Breast epithelium (tissue), 3 donors: ENCODE measurements at regions not wholly inside any gene's neighbourhood (a gene's known extent, or its start where the extent isn't known, plus 50 kb on each side); places are given as distances from the start of the nearest gene placed in this dataset.

Experiments used
- CTCF ChIP-seq, 3 donors: fragments of 450-650 bp; IDR thresholded peaks; one replicate each; pipeline ENCODE4 v1.5.1; 2016 to 2017; ENCODE audit warnings: antibody characterized with exemption in 3 of 3, mild to moderate bottlenecking in 3 of 3, moderate library complexity in 3 of 3
- POLR2A ChIP-seq: fragments of 450-650 bp; IDR thresholded peaks from one replicate; pipeline ENCODE4 v1.6.1; 2016; ENCODE audit warnings: antibody characterized with exemption, mild to moderate bottlenecking, moderate library complexity
- POLR2AphosphoS5 ChIP-seq, 3 donors: sonication (generic); formaldehyde crosslinking; IDR thresholded peaks; one replicate each; pipeline ENCODE4 v1.6.1; 2017; ENCODE audit warnings: antibody characterized with exemption in 3 of 3

DNA sequence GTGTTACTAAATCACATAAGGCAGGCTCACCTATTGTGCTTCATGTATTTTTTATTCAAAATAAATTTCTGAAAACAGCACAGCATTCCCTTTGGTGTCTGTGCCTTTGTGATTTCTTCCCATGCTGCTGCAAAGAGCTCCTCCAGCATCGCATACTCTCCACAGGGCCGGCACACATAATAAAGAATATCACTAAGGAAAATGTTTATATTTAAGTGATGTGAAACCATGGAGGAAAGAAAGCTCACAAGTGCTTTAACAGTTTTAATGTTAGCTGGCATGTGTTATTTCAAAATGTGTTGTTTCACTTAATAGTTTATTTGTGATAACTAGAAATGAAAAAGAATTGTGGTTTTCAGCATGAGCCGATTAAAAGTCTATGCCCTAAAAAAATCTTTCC lies 241.3 kb upstream of the ANO3 start:
- no peak for TF ChIP-seq POLR2AphosphoS5 (IDR thresholded peaks at IDR 0.05)
- no peak for TF ChIP-seq POLR2A
- no peak for TF ChIP-seq CTCF (IDR thresholded peaks at IDR 0.05)
